HUES48 (cell line): ENCODE measurements at regions not wholly inside any gene's neighbourhood (a gene's known extent, or its start where the extent isn't known, plus 50 kb on each side); places are given as distances from the start of the nearest gene placed in this dataset.
"Not testable (repeated sequence)": the region's sequence is repeated elsewhere in the genome, so short reads cannot be mapped to it uniquely, and the experiment has no call there.

ENCODE experiments used
- H3K27ac ChIP-seq: one replicate; pipeline ENCODE4 v1.7.0; 2013; ENCODE audit warnings: low read depth, low read length, inconsistent platforms
- H3K27me3 ChIP-seq: 2 replicates; pipeline ENCODE4 v1.6.1; 2013; ENCODE audit warnings: mild to moderate bottlenecking, low read length; ENCODE audit not compliant: control insufficient read depth, insufficient read depth
- H3K36me3 ChIP-seq: 2 replicates; pipeline ENCODE4 v1.6.1; 2013; ENCODE audit warnings: low read length; ENCODE audit not compliant: control insufficient read depth, insufficient read depth
- H3K4me1 ChIP-seq: 2 replicates; pipeline ENCODE4 v1.6.1; 2013; ENCODE audit warnings: mild to moderate bottlenecking, low read length; ENCODE audit not compliant: control insufficient read depth, insufficient read depth
- H3K4me3 ChIP-seq: 2 replicates; pipeline ENCODE4 v1.5.1; 2013; ENCODE audit warnings: mild to moderate bottlenecking, low read depth, low read length
- H3K9ac ChIP-seq: 2 replicates; pipeline ENCODE4 v1.6.1; 2013; ENCODE audit warnings: mild to moderate bottlenecking, low read depth, low read length, moderate library complexity
- H3K9me3 ChIP-seq: 2 replicates; pipeline ENCODE4 v1.6.1; 2013; ENCODE audit warnings: low read length; ENCODE audit not compliant: control insufficient read depth, insufficient read depth

GRCh38 chr16:87145181-87146176 lies 171.7 kb downstream of the C16orf95 start:
- Histone ChIP-seq H3K9ac (no peak overlapping the region), H3K36me3 (no peaks in the 10 kb centered on the region), H3K9me3 (no peaks in the 10 kb centered on the region), H3K4me1 (peaks cover 4% of the 10 kb centered on the region; the same call in 1 of the 2 replicates), H3K27me3 (no peaks in the 10 kb centered on the region), H3K27ac (no peak overlapping the region), H3K4me3 (no peak overlapping the region)

GRCh38 chr16:87146676-87147075 lies 170.5 kb downstream of the C16orf95 start:
- Histone ChIP-seq H3K27me3 (no peaks in the 10 kb centered on the region), H3K9ac (no peak overlapping the region), H3K9me3 (no peaks in the 10 kb centered on the region), H3K4me3 (no peak overlapping the region), H3K36me3 (no peaks in the 10 kb centered on the region), H3K27ac (no peak overlapping the region), H3K4me1 (peaks cover 4% of the 10 kb centered on the region; the same call in 1 of the 2 replicates)

- H3K4me3 ChIP-seq = no peak overlapping the region
- H3K9me3 ChIP-seq = no peaks in the 10 kb centered on the region
- no peaks in the 10 kb centered on the region for H3K36me3 ChIP-seq
- no peaks in the 10 kb centered on the region for H3K27me3 ChIP-seq
- H3K27ac ChIP-seq = no peak overlapping the region
- H3K9ac ChIP-seq = no peak overlapping the region
- H3K4me1 ChIP-seq = no peaks in the 10 kb centered on the region; the same call in 1 of the 2 replicates
Measured at GRCh38 chr16:87149051-87149450, 168.1 kb downstream of the C16orf95 start.

DNA sequence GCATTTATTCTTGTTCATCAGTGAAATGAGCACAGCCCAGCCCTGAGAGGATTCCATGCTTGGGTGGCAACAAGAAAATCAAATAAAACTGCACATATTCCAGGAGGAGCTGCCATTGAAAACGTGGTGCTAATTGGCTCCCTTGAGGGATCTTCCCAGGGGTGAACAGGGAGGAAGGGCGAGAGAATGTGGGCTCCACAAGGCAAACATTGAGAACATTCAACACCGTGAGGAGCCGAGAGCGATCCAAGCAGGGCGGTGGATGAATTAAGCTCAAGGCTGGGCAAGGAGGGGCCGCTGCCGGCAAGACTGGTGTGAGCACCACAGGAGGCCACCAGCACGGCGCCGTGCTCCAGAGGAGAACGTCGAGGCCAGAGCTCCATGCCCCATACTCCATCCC lies 166.9 kb downstream of the C16orf95 start:
- H3K27ac ChIP-seq = no peak overlapping the region
- no peak overlapping the region for H3K9ac ChIP-seq
- H3K9me3 ChIP-seq = no peaks in the 10 kb centered on the region
- no peaks in the 10 kb centered on the region for H3K27me3 ChIP-seq
- no peaks in the 10 kb centered on the region for H3K36me3 ChIP-seq
- H3K4me3 ChIP-seq = no peak overlapping the region
- H3K4me1 ChIP-seq = no peaks in the 10 kb centered on the region

- H3K4me3 ChIP-seq = no peak overlapping the region
- H3K36me3 ChIP-seq = no peaks in the 10 kb centered on the region
- no peaks in the 10 kb centered on the region for H3K27me3 ChIP-seq
- no peaks in the 10 kb centered on the region for H3K9me3 ChIP-seq
- no peaks in the 10 kb centered on the region for H3K4me1 ChIP-seq
- no peak overlapping the region for H3K9ac ChIP-seq
- H3K27ac ChIP-seq = no peak overlapping the region
Measured at GRCh38 chr16:87150681-87151280, 166.4 kb downstream of the C16orf95 start.

DNA sequence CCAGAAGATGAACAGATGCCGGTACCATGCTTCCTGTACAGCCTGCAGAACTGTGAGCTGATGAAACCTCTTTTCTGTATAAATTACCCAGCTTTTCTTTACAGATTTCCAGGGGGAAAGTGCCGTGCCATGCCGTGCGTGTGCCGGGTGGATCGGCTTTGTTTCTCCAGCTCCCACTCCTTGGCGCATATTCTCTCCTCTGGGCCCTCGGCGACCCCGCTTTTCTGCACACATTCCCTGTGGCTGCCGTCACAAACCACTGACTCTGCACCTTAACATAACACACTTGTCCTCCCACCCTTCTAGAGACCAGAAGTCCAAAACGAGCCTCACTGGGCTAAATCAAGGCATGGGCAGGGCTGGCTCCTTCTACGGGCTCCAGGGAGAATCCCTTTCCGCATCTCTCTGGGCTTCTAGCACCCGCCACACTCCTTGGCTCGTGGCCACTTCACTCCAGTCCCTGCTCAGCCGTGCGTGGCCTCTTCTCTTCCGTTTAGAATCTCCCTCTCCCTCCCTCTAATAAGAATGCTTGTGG lies 164.9 kb downstream of the C16orf95 start:
- Histone ChIP-seq H3K9ac (no peak overlapping the region), H3K36me3 (no peaks in the 10 kb centered on the region), H3K4me1 (no peaks in the 10 kb centered on the region), H3K27ac (no peak overlapping the region), H3K27me3 (no peaks in the 10 kb centered on the region), H3K9me3 (no peaks in the 10 kb centered on the region), H3K4me3 (no peak overlapping the region)

GRCh38 chr16:87153326-87153725 lies 163.9 kb downstream of the C16orf95 start:
- Histone ChIP-seq H3K4me1 (no peaks in the 10 kb centered on the region), H3K27me3 (no peaks in the 10 kb centered on the region), H3K9ac (no peak overlapping the region), H3K36me3 (no peaks in the 10 kb centered on the region), H3K27ac (no peak overlapping the region), H3K4me3 (no peak overlapping the region), H3K9me3 (no peaks in the 10 kb centered on the region)

- not testable (repeated sequence) for H3K27ac ChIP-seq, H3K36me3 ChIP-seq, H3K4me1 ChIP-seq, H3K4me3 ChIP-seq, H3K9me3 ChIP-seq, H3K27me3 ChIP-seq, H3K9ac ChIP-seq
Measured at GRCh38 chr16:87155315-87155714, 161.9 kb downstream of the C16orf95 start.

DNA sequence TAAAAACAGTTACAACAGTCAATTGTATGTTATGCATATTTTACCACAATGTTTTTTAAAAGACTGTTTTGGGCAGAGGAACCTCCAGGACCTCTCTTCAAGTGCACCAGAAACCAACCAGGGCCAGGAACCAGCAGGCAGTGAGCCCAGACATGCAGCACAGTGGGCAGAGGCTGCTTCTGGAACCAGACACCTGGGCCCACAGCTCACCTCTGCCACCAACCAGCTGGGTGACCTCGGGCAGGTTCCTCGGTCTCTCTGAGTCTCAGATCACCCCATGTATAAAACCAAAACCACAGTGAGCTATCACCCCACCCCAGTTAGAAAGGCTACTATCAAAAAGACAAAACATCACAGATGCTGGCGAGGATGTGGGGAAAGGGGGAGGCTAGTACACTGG lies 161.0 kb downstream of the C16orf95 start:
- Histone ChIP-seq H3K9me3 (no peaks in the 10 kb centered on the region), H3K4me3 (no peak overlapping the region), H3K27me3 (no peaks in the 10 kb centered on the region), H3K36me3 (no peaks in the 10 kb centered on the region), H3K27ac (no peak overlapping the region), H3K9ac (no peak overlapping the region), H3K4me1 (no peaks in the 10 kb centered on the region)

DNA sequence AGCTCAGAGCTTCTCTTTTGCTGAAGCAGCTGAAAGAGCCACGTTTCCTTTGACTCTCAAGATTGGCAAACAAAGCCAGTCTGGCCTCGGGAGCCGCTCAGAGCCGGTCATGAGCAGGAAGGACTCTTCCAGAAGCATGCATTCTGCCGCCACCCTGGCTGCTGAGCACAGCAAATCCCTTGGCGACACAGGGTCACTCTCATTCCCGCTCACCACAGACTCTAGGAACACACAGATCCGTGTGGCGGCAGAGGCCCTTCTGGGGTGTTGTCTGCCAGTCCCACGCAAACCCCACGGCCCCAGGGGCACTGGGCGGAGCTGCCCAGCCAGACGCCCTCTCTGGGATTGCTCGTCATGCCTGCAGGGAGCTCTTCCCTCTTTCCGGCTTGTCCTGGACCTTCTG lies 157.0 kb downstream of the C16orf95 start:
- no peak overlapping the region for H3K9ac ChIP-seq
- H3K27me3 ChIP-seq = no peaks in the 10 kb centered on the region
- H3K36me3 ChIP-seq = no peaks in the 10 kb centered on the region
- no peak overlapping the region for H3K27ac ChIP-seq
- no peak overlapping the region for H3K4me3 ChIP-seq
- H3K9me3 ChIP-seq = no peaks in the 10 kb centered on the region
- H3K4me1 ChIP-seq = no peaks in the 10 kb centered on the region
